ENCODE measurements at regions not wholly inside any gene's neighbourhood (a gene's known extent, or its start where the extent isn't known, plus 50 kb on each side); places are given as distances from the start of the nearest gene placed in this dataset.

GRCh38 chr3:115341208-115341607 is 194.1 kb upstream of the ZBTB20 start:
- Mint-ChIP-seq H3K36me3 (no peaks in the 10 kb centered on the region), H3K27ac (no peak overlapping the region), H3K27me3 (no peaks in the 10 kb centered on the region), H3K4me1 (no peaks in the 10 kb centered on the region), H3K9me3 (no peaks in the 10 kb centered on the region), H3K4me3 (no peak overlapping the region)

- no peaks in the 10 kb centered on the region for H3K4me1 Mint-ChIP-seq
- H3K9me3 Mint-ChIP-seq = peaks cover 6% of the 10 kb centered on the region
- no peak overlapping the region for H3K4me3 Mint-ChIP-seq
- no peaks in the 10 kb centered on the region for H3K36me3 Mint-ChIP-seq
- no peak overlapping the region for H3K27ac Mint-ChIP-seq
- H3K27me3 Mint-ChIP-seq = no peaks in the 10 kb centered on the region
These were observed 200.6 kb upstream of the ZBTB20 start for GRCh38 chr3:115347737-115348136.

GRCh38 chr3:115348412-115348811 is 201.3 kb upstream of the ZBTB20 start:
- H3K4me3 Mint-ChIP-seq = no peak overlapping the region
- H3K9me3 Mint-ChIP-seq = peaks cover 10% of the 10 kb centered on the region
- peak overlapping the region; percentile 7 for H3K27ac Mint-ChIP-seq
- H3K36me3 Mint-ChIP-seq = peaks cover 3% of the 10 kb centered on the region
- no peaks in the 10 kb centered on the region for H3K4me1 Mint-ChIP-seq
- H3K27me3 Mint-ChIP-seq = no peaks in the 10 kb centered on the region

GRCh38 chr3:115348951-115349745 is 202.1 kb upstream of the ZBTB20 start:
- Mint-ChIP-seq H3K27me3 (no peaks in the 10 kb centered on the region), H3K4me3 (no peak overlapping the region), H3K4me1 (no peaks in the 10 kb centered on the region), H3K27ac (no peak overlapping the region), H3K9me3 (peaks cover 12% of the 10 kb centered on the region), H3K36me3 (peaks cover 4% of the 10 kb centered on the region)

GRCh38 chr3:115350606-115351005 is 203.5 kb upstream of the ZBTB20 start:
- peaks cover 12% of the 10 kb centered on the region for H3K9me3 Mint-ChIP-seq
- no peak overlapping the region for H3K4me3 Mint-ChIP-seq
- H3K4me1 Mint-ChIP-seq = no peaks in the 10 kb centered on the region
- H3K36me3 Mint-ChIP-seq = peaks cover 4% of the 10 kb centered on the region
- H3K27me3 Mint-ChIP-seq = no peaks in the 10 kb centered on the region
- H3K27ac Mint-ChIP-seq = no peak overlapping the region

GRCh38 chr3:115351193-115351592 is 204.1 kb upstream of the ZBTB20 start:
- Mint-ChIP-seq H3K27me3 (no peaks in the 10 kb centered on the region), H3K4me1 (no peaks in the 10 kb centered on the region), H3K4me3 (no peak overlapping the region), H3K36me3 (peaks cover 4% of the 10 kb centered on the region), H3K27ac (no peak overlapping the region), H3K9me3 (peaks cover 12% of the 10 kb centered on the region)

- Mint-ChIP-seq H3K9me3 (peaks cover 12% of the 10 kb centered on the region), H3K4me3 (no peak overlapping the region), H3K27ac (no peak overlapping the region), H3K27me3 (no peaks in the 10 kb centered on the region), H3K36me3 (peaks cover 4% of the 10 kb centered on the region), H3K4me1 (no peaks in the 10 kb centered on the region)
These were observed 206.9 kb upstream of the ZBTB20 start for GRCh38 chr3:115354010-115354409.

- H3K27ac Mint-ChIP-seq = no peak overlapping the region
- peaks cover 9% of the 10 kb centered on the region for H3K9me3 Mint-ChIP-seq
- H3K36me3 Mint-ChIP-seq = peaks cover 4% of the 10 kb centered on the region
- peaks cover 7% of the 10 kb centered on the region for H3K4me1 Mint-ChIP-seq
- H3K4me3 Mint-ChIP-seq = no peak overlapping the region
- H3K27me3 Mint-ChIP-seq = no peaks in the 10 kb centered on the region
These were observed 210.4 kb upstream of the ZBTB20 start for GRCh38 chr3:115357456-115357855.

- Mint-ChIP-seq H3K27me3 (no peaks in the 10 kb centered on the region), H3K27ac (no peak overlapping the region), H3K9me3 (peaks cover 10% of the 10 kb centered on the region), H3K4me3 (no peak overlapping the region), H3K36me3 (no peaks in the 10 kb centered on the region), H3K4me1 (peaks cover 7% of the 10 kb centered on the region)
These were observed 212.4 kb upstream of the ZBTB20 start for GRCh38 chr3:115359536-115359935.

- no peaks in the 10 kb centered on the region for H3K27me3 Mint-ChIP-seq
- H3K36me3 Mint-ChIP-seq = peaks cover 2% of the 10 kb centered on the region
- peaks cover 10% of the 10 kb centered on the region for H3K9me3 Mint-ChIP-seq
- no peak overlapping the region for H3K27ac Mint-ChIP-seq
- H3K4me1 Mint-ChIP-seq = peaks cover 7% of the 10 kb centered on the region
- H3K4me3 Mint-ChIP-seq = no peak overlapping the region
These were observed 214.7 kb upstream of the ZBTB20 start for GRCh38 chr3:115361806-115362205.

GRCh38 chr3:115363071-115363470 is 216.0 kb upstream of the ZBTB20 start:
- H3K4me3 Mint-ChIP-seq = no peak overlapping the region

GRCh38 chr3:115369021-115369420 is 221.9 kb upstream of the ZBTB20 start:
- Mint-ChIP-seq H3K27ac (no peak overlapping the region), H3K4me3 (no peak overlapping the region), H3K27me3 (no peaks in the 10 kb centered on the region), H3K4me1 (no peaks in the 10 kb centered on the region), H3K9me3 (peaks cover 5% of the 10 kb centered on the region), H3K36me3 (peaks cover 2% of the 10 kb centered on the region)

More at GRCh38 chr3:115363071-115363470, 216.0 kb upstream of the ZBTB20 start:
- no peaks in the 10 kb centered on the region for H3K27me3 Mint-ChIP-seq
- H3K9me3 Mint-ChIP-seq = peaks cover 10% of the 10 kb centered on the region
- peaks cover 2% of the 10 kb centered on the region for H3K36me3 Mint-ChIP-seq
- peaks cover 7% of the 10 kb centered on the region for H3K4me1 Mint-ChIP-seq
- no peak overlapping the region for H3K27ac Mint-ChIP-seq

GRCh38 chr3:115375362-115375761 is 228.3 kb upstream of the ZBTB20 start:
- H3K9me3 Mint-ChIP-seq = no peaks in the 10 kb centered on the region
- no peaks in the 10 kb centered on the region for H3K27me3 Mint-ChIP-seq
- H3K27ac Mint-ChIP-seq = no peak overlapping the region
- H3K4me3 Mint-ChIP-seq = no peak overlapping the region
- H3K4me1 Mint-ChIP-seq = no peaks in the 10 kb centered on the region
- H3K36me3 Mint-ChIP-seq = no peaks in the 10 kb centered on the region

- Mint-ChIP-seq H3K4me3 (no peak overlapping the region), H3K27me3 (peaks cover 1% of the 10 kb centered on the region), H3K9me3 (no peaks in the 10 kb centered on the region), H3K27ac (no peak overlapping the region), H3K4me1 (no peaks in the 10 kb centered on the region), H3K36me3 (no peaks in the 10 kb centered on the region)
These were observed 233.9 kb upstream of the ZBTB20 start for GRCh38 chr3:115380883-115381572.

GRCh38 chr3:115381573-115381912 is 234.5 kb upstream of the ZBTB20 start:
- Mint-ChIP-seq H3K4me3 (no peak overlapping the region), H3K27me3 (peaks cover 1% of the 10 kb centered on the region), H3K36me3 (no peaks in the 10 kb centered on the region), H3K4me1 (no peaks in the 10 kb centered on the region), H3K9me3 (no peaks in the 10 kb centered on the region), H3K27ac (no peak overlapping the region)

GRCh38 chr3:115381931-115382330 is 234.8 kb upstream of the ZBTB20 start:
- H3K9me3 Mint-ChIP-seq = no peaks in the 10 kb centered on the region

More at GRCh38 chr3:115381931-115382330, 234.8 kb upstream of the ZBTB20 start:
- no peak overlapping the region for H3K4me3 Mint-ChIP-seq
- H3K4me1 Mint-ChIP-seq = no peaks in the 10 kb centered on the region
- H3K36me3 Mint-ChIP-seq = no peaks in the 10 kb centered on the region
- H3K27ac Mint-ChIP-seq = no peak overlapping the region
- peaks cover 1% of the 10 kb centered on the region for H3K27me3 Mint-ChIP-seq

Measured in activated naive CD4-positive, alpha-beta T cell treated with anti-CD3 and anti-CD28 coated beads, Interleukin-2, amount 50 U/mL, for 24 hours (primary cell).